HG03457 (cell line): ENCODE measurements at regions not wholly inside any gene's neighbourhood (a gene's known extent, or its start where the extent isn't known, plus 50 kb on each side); places are given as distances from the start of the nearest gene placed in this dataset.

ENCODE experiments used
- ATAC-seq: cut with Tn5 transposase; IDR thresholded peaks from one replicate; pipeline ENCODE4 v1.9.1; 2021; ENCODE audit warnings: moderate number of reproducible peaks; ENCODE audit not compliant: unreplicated experiment

- no peak for ATAC-seq
These were observed 312.8 kb upstream of the JAG1 start for GRCh38 chr20:10986586-10986985.

DNA sequence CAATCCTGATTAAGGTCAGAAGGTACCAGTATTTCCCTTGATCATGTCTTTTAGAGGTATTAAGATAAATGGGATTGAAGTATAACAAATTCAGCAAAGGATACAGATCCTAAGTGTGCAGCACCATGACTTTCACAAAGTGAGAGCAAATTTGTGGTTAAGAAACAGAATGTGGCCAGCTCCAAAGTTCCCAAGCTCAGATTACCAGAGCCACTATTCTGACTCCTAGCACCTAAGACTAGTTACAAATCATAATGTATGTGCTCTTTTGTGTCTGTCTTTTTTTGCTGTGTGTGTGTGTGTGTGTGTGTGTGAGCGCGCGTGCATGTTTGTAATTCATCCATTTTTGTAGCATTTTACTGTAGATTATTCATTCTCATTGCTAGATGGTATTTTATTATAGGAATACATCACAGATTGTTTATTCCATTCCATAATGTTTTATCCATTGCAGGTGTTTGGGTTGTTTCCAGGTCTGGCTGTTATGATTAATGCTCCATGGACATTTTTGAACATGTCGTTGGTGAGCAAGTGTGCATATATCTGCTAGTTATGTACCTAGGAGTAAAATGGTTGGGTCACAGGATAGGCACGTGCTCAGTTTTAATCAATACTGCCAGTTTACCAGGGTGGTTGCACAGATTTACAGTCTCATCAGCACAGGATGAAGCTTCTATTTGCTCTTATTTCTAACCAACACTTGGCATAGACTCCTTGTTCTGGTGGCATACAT, 314.0 kb upstream of the JAG1 start:
- no peak for ATAC-seq

GRCh38 chr20:10990625-10991382, 317.0 kb upstream of the JAG1 start:
- ATAC-seq: no peak

DNA sequence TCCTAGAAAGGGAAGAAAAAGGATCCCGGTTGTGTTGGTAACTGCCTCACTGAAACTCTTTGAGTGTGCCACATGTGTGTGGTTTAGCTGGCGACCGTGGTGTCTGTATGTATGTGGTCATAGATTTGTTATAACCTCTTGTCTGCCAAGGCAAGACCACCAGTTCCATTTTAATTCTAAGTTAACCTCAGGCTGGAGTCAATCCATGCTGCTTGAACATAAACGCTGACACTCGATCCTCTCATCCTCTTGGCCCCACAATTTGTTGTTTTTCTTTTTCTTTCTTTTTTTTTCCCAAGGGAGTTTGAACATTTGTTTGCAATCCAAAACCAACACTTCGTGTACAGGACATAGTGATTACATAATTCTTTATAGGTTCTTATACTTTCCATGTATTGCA, 318.9 kb upstream of the JAG1 start:
- no peak for ATAC-seq

GRCh38 chr20:10994991-10995700, 321.3 kb upstream of the JAG1 start:
- no peak for ATAC-seq

DNA sequence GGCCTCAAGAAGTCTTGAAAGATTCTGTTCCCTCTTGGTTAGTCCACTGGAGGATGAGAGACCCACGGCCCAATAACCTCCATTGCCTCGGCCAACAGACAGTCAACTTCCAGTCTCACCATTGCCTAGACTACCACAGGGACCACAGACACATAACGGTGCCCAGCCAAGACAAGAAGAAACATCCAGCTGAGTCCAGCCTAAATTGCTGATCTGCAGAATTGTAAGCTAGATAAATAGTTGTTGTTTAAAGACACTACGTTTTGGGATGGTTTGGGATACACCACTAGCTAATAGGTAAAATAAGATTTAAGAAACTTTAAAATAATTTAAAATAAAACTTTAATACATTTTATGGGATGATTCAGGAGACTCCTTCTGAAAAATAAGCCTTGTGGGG, 324.7 kb upstream of the JAG1 start:
- no peak for ATAC-seq

DNA sequence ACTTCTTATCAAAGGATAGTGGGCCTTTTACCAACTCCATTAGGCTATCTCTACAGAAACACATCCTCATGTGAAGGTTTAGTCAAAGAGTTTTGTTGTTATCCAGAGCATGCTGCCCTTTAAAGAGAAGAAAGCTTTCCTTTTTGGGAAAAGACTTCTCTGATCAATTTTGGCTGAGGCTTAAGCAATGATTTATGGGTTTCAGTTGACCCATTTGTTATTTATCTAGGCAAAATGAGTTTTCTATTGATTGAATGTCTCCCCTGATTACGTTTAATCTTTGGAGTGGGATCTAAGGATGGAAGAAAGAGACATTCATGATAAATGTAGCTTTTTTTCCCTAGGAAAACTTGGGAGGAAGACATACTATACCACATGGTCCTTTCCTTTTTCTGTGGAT, 326.6 kb upstream of the JAG1 start:
- ATAC-seq: no peak

DNA sequence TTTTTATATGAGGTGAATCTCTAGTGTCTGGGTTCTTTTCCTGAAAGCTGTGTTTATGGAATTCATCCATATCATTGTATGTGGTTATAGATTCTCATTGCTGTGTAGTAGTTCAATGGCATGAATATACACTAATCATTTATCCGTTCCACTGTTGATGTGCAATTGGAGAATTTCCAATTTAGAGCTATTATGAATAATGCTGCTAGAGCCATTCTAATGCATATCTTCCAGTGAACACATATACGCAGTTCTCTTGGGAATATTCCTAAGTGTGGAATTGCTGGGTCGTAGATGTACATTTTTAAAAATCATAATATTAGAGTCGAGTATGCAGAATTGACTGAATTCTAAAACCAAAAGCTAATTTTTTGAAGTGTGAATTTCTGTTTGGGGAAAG, 327.5 kb upstream of the JAG1 start:
- ATAC-seq: no peak

DNA sequence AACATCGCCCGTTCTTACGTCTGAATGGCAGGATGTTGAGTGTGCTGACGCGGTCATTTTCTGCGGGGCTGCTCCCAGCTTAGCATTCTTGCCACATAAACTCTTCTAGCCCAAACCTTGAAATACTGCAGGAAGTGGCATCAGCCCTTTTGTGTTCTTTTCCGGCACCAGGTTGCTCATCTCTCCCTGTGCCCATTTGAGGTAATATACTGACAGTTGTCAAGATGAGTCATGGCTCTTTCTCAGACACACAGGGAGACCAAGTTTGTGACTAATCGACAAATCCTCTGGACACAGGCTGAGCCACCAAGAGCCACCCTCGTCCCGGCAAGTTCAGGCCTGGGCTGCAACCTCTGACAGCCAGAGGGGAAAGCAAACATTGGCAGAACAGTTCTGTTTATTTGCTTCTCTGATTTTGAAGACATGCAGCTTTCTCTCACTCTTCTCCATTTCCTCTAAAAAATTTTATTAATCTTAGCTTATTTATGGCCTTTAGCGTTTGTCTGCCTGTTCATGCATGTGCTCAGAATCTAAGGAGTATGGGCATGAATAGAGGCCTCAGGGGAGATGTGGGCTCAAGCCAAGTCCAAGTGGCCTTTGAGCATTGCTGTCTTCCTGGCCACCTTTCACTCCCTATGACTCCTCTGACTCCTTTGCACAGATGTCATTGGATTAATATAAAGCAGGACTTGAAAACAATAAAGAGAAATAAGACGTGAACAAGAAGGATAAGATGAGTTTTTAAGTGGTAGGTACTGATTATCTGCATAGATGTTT, 328.2 kb upstream of the JAG1 start:
- no peak for ATAC-seq

DNA sequence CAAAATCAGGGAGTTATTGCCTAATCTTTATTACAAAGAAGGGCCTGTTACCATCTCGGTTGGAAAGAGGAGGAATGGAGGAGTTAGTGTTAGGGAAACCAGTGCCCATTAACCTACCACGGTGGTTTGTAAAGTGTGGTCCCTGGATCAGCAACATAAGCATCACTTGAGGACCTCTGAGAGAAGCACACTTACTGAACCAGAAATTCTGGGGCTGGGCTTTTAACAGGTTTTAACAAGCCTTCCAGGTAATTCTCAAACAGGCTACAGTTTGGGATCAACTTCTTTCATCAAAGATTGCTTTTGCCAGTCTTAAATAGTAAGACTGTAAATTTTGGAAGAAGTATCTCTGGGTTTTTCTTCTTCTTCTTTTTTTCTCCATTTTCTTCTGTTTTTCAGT, 329.5 kb upstream of the JAG1 start:
- ATAC-seq: no peak

DNA sequence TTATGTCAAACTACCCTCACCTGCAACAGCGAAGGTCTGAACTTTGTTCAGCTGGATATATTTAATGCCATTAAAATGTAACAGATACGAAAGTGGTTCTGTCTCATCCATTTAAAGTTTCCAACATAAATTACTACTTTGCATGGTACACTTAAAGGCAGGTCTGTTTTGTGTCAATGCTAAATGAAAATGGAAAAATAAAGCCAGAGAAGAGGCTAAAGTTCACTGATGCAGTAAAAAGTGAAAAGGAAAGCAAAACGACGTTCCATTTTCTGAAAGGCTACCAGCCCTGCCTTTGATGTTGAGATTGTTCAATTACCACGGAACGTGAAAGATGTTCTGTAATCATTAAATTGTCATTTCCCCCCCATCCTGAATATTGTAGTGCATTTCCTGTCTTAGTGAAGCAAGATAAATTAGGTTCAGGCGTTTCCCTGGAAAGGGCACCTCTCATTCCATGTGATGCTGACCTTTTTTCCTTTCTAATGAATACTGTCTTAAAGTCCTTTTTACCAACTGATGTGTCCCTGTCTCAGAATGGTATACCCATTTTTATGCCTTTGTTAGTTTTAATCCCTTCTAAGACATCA, 334.7 kb upstream of the JAG1 start:
- no peak for ATAC-seq

GRCh38 chr20:11011653-11012052, 337.9 kb upstream of the JAG1 start:
- ATAC-seq: no peak

- ATAC-seq: no peak
These were observed 339.2 kb upstream of the JAG1 start for GRCh38 chr20:11012975-11013374.

DNA sequence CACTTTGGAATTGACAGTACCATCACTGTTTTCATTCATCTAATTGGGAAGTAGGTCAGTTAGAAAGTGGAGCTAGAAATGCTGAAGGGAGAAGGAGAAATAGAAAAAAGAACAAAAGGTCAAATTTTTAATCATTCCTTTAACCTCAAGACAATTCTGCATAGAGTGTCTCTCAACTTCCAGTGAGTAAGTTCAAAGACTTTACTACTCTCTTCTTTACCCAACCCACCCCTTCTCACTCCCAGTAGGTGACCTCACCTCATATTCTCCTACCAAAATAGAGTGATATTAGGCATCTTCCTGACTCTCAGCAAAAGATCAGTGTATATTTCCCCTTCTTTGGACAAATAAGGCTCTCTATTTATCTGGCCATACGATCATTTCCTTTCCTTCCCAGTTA, 340.0 kb upstream of the JAG1 start:
- no peak for ATAC-seq

GRCh38 chr20:11015440-11015839, 341.6 kb upstream of the JAG1 start:
- ATAC-seq: no peak

DNA sequence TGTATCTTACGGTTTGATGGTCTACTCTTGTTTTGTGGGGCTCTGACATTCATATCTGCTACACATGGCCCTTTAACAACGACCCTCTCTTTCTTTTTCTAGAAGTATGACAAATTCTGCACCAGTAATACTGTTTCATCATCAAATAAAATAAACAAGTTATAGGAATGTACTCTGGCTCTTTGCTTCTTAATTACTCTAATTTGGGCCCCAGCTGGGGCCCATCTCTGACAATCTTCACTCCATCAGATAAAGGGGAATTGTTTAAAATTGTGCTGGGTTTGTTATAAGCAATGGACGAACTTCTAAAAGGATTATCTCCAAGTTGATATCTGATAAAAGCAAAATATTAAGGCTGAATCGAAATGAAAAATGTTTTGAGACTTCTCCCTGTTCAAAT, 343.6 kb upstream of the JAG1 start:
- no peak for ATAC-seq

- ATAC-seq: no peak
These were observed 344.9 kb upstream of the JAG1 start for GRCh38 chr20:11018668-11019170.

GRCh38 chr20:11020712-11021111, 346.9 kb upstream of the JAG1 start:
- ATAC-seq: no peak

DNA sequence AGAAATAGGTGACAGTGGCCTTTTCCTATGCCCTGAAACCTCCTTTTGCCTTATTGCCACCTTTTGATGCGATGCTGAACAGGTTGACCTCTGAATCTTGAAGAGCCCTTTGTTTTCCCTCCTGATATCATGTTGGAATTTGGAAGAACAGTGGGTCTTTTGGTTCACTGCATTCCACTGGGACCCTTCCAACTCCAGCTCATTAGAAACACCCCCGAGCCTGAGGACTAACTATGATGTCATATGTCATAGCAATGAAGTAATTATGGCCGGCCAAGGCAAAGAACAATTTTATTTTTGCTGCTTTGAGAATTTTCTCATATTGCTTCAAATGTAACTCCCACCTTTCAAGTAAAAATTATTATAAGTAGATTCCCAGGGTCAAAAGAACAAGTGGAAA, 353.4 kb upstream of the JAG1 start:
- ATAC-seq: no peak

DNA sequence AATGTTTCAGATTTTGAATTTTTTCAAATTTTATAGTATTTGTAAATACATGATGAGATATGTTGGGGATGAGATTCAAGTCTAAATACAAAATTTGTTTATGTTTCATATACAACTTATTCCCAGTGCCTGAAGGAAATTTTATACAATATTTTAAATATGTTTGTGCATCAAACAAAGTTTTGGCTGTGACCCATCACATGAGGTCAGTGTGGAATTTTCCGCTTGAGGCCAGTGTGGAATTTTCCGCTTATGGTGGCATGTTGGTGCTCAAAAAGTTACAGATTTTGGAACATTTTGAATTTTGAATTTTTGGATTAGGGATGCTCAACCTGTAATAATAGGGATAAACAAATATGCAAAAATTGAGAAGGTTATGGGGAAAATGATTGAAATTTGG, 356.6 kb upstream of the JAG1 start:
- no peak for ATAC-seq

- ATAC-seq: no peak
These were observed 357.5 kb upstream of the JAG1 start for GRCh38 chr20:11031300-11031699.
